ENCODE measurements at regions not wholly inside any gene's neighbourhood (a gene's known extent, or its start where the extent isn't known, plus 50 kb on each side); places are given as distances from the start of the nearest gene placed in this dataset.

DNA sequence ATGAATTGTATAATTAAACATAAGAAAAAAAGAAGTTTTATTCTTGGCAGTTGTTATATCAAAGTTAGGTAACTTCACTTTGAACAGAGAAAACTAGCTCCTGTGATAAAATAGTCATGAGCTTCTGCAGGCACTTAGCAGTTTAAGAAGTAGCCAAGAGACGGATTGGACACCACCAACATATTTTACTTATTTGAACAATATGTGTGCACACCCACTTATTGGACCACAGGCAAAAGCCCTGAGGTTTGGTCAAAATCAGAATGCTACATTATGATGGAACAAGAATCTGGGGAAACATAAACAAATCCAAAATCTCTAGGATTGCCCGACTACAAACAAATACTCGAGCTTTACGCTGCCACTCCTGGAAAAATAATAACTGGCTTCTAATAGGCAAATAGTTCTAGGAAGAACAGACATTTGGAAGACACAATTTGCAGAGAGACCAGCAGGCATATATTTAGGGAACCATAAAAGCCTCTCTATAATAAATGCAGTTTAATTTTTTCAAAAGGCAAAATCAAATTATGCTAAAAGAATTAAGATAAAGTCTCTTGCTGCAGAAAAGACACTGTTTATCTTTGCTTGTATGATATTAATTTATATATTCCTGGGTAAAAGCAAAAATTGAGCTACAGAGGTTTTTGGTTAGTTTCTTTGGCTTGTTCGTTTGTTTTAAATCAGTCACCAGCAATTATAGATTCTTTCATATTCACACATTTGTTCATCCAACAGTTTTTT, 117.9 kb downstream of the CDC42EP3 start:
- in situ Hi-C loops (cut with HindIII; ENCODE audit: low sequenced_read_pairs): no loop called here
- TF ChIP-seq, protein P1, sequence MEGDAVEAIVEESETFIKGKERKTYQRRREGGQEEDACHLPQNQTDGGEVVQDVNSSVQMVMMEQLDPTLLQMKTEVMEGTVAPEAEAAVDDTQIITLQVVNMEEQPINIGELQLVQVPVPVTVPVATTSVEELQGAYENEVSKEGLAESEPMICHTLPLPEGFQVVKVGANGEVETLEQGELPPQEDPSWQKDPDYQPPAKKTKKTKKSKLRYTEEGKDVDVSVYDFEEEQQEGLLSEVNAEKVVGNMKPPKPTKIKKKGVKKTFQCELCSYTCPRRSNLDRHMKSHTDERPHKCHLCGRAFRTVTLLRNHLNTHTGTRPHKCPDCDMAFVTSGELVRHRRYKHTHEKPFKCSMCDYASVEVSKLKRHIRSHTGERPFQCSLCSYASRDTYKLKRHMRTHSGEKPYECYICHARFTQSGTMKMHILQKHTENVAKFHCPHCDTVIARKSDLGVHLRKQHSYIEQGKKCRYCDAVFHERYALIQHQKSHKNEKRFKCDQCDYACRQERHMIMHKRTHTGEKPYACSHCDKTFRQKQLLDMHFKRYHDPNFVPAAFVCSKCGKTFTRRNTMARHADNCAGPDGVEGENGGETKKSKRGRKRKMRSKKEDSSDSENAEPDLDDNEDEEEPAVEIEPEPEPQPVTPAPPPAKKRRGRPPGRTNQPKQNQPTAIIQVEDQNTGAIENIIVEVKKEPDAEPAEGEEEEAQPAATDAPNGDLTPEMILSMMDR (IDR thresholded peaks at IDR 0.05; ENCODE audit: low read depth, low read length, missing control alignments): no peak
- no peak for DNase-seq (ENCODE audit: low read depth)
- no peak overlapping the region for H3K4me3 ChIP-seq (ENCODE audit: low read depth, low read length)

DNA sequence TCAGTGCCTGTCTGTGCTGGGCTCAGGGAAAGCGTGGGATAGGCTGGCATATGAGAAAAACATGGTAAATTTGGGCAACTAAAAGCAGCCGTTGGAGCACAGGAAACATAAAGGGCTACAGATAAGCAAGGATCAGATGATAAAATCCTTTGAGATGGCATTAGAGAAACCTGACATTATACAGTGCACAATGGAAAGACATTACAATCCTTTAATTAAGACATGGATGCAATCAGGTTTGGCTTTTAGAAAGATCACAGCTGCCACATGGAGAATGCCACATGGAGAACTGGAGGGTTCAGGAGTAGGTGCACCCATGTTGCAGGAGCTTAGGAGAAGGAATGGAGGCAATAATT, 117.3 kb downstream of the CDC42EP3 start:
- TF ChIP-seq, protein P1 (IDR thresholded peaks at IDR 0.05; ENCODE audit: low read depth, low read length, missing control alignments): no peak
- no peak for DNase-seq (ENCODE audit: low read depth)
- in situ Hi-C loops (cut with HindIII; ENCODE audit: low sequenced_read_pairs): no loop called here
- H3K4me3 ChIP-seq (ENCODE audit: low read depth, low read length): no peak overlapping the region

DNA sequence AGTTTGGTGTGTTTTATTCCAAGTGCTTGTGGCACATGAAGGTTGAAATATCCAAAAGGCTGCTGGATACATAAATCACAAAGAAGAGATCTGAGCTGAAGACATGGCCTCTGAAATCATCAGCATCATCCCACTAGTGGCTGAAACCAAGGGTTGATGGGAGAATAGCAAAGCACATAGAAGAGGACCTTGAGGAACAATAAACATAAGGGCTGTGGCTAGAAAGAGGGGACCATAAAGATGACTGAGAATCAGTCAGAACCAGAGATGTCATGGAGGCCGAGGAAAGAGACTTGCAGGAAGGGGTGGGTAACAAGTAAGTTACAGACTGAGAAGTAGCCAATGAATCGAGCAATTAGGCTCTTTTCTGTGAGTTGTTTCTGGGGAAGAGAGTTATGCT, 116.8 kb downstream of the CDC42EP3 start:
- TF ChIP-seq, protein P1 (IDR thresholded peaks at IDR 0.05; ENCODE audit: low read depth, low read length, missing control alignments): no peak
- in situ Hi-C loops (cut with HindIII; ENCODE audit: low sequenced_read_pairs): no loop called here
- no peak for DNase-seq (ENCODE audit: low read depth)

DNA sequence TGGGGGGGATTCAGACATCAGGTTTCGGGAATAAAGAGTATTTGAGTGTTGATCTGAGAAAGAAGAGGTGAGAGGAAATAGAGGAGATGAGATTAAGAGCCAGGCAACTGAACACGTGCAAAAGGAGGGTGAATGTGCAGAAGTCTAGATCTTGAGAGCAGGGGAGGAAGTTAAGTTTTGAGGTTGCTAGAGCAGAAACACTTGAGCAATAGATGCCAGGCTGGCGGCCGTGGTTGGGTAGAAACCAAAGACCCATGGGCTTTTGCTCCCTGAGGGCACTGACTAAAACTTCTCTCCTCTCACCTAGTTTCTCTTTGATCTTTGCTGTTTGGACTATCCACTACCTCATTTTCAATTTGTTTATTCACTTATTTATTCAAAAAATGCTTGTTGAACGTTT, 116.0 kb downstream of the CDC42EP3 start:
- TF ChIP-seq, protein P1 (IDR thresholded peaks at IDR 0.05; ENCODE audit: low read depth, low read length, missing control alignments): no peak
- H3K4me3 ChIP-seq (ENCODE audit: low read depth, low read length): no peak overlapping the region
- no peak for DNase-seq (ENCODE audit: low read depth)
- in situ Hi-C loops (cut with HindIII; ENCODE audit: low sequenced_read_pairs): no loop called here

More for the DNA sequence above, 116.8 kb downstream of the CDC42EP3 start:
- H3K4me3 ChIP-seq (ENCODE audit: low read depth, low read length): no peak overlapping the region

DNA sequence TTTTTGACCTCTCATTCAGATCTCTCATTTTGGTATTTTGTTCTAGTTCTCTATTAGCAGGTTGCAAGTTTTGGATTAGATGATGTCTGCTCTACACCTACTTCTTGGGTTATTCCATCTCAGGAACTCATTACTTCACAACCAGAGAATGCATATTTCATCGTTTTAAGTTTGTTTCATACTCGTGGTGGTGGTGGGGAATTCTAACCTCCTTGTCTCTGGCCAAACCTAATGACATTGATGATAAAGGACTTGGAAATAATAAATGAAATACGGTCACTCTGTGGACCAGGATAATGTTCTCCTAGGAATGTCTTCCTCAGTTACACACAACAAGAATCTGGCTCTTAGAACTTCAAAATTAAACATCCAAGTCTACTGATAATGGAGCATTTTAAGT, 115.2 kb downstream of the CDC42EP3 start:
- no peak for DNase-seq (ENCODE audit: low read depth)
- in situ Hi-C loops (cut with HindIII; ENCODE audit: low sequenced_read_pairs): no loop called here
- H3K4me3 ChIP-seq (ENCODE audit: low read depth, low read length): no peak overlapping the region
- TF ChIP-seq, protein P1 (IDR thresholded peaks at IDR 0.05; ENCODE audit: low read depth, low read length, missing control alignments): no peak

DNA sequence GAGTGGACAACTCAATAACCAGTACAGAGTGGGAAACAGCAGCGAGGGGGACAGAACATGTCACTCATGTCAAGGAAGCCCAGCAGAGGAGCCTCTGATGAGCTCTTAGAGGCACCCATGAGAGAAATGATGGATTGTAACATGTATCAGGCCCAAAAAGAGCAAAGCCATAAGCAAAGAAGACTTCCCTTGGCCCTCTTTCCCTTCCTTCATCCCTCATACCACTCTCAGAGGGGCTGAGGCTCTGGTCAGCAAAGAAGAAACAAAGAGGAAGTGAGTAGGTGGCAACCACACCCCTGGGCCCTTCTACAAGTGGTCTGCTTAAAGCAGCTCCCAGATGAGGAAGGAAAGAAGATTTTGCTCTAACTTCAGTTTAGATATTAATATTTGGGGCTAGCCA, 112.8 kb downstream of the CDC42EP3 start:
- in situ Hi-C loops (cut with HindIII; ENCODE audit: low sequenced_read_pairs): no loop called here
- DNase-seq (ENCODE audit: low read depth): no peak
- TF ChIP-seq, protein P1 (IDR thresholded peaks at IDR 0.05; ENCODE audit: low read depth, low read length, missing control alignments): no peak
- H3K4me3 ChIP-seq (ENCODE audit: low read depth, low read length): no peak overlapping the region
